ENCODE measurements at regions not wholly inside any gene's neighbourhood (a gene's known extent, or its start where the extent isn't known, plus 50 kb on each side); places are given as distances from the start of the nearest gene placed in this dataset.

DNA sequence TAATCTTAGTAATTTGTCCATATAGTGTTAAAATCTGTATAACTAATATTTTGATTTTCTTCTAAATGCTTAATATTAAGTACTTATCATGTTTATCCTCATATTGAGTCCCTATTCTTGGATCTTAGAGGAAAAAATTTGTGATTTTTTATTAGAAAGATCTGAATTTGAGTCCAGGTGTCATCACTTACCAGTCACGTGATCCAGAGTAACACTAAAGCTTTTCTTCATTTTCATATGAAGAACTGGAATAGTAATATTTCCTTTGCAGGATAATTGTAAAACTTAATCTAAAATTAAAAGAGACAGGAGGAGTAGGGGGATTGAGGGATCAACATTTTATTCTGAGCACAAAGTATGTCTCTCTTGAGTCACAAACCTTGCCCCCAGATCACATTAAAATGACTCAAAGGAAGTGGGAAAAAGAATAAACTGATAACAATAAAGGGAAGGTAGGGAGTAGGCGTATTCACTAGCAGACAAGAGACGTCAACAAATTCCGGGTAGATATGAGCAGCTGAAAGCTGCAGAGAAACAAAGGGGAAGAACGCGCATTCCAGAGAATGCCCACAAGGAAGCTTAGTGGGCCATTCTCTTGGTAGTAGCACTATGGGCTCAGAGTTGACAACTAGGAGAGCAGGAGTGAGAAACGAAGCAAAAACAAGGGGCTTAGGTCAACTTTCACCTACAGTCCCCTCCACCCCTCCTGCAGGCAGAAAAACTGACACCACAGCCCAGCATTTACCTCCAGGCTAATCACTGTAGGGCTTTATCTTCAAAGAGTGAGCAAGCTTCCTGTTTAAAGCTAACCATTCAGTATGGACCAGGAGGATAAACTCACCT lies 123.1 kb downstream of the SPRY2 start:
- H3K4me2 ChIP-seq, result 0 out of 2 replicates have a peak overlapping the region, but pooled peaks have one; percentile 21
- H2AFZ ChIP-seq, result peak overlapping the region; percentile 76; the same call in 1 of the 2 replicates
- Mint-ChIP-seq H3K4me1 (peaks cover 24% of the 10 kb centered on the region), H3K4me3 (no peak overlapping the region), H3K27me3 (ENCODE audit: insufficient read depth, low read depth, poor library complexity) (peaks cover 4% of the 10 kb centered on the region), H3K36me3 (ENCODE audit: low read depth) (0 out of 3 replicates have a peak, but pooled peaks cover under 1% of the 10 kb centered on the region), H3K9me3 (0 out of 3 replicates have a peak, but pooled peaks cover 4% of the 10 kb centered on the region), H3K27ac (no peak overlapping the region)
- H3K27me3 ChIP-seq (ENCODE audit: insufficient read depth), result no peaks in the 10 kb centered on the region
- no peaks in the 10 kb centered on the region for H3K36me3 ChIP-seq (ENCODE audit: insufficient read depth)
- H3K4me1 ChIP-seq (ENCODE audit: insufficient read depth), result peaks cover 27% of the 10 kb centered on the region
- no peaks in the 10 kb centered on the region for H3K9me2 ChIP-seq (ENCODE audit: insufficient read depth)
- H3K27ac ChIP-seq (ENCODE audit: low read depth), result peak overlapping the region; percentile 28; the same call in 1 of the 2 replicates
- DNase-seq (ENCODE audit: low spot score) (peak; percentile 44), ATAC-seq (peak; percentile 76)
- H3K79me2 ChIP-seq (replicated peaks; ENCODE audit: insufficient read depth), result no peaks in the 10 kb centered on the region
- 0 out of 2 replicates have a peak, but pooled peaks cover 2% of the 10 kb centered on the region for H3F3A ChIP-seq (replicated peaks; ENCODE audit: low read depth)
- TF ChIP-seq, protein P1, sequence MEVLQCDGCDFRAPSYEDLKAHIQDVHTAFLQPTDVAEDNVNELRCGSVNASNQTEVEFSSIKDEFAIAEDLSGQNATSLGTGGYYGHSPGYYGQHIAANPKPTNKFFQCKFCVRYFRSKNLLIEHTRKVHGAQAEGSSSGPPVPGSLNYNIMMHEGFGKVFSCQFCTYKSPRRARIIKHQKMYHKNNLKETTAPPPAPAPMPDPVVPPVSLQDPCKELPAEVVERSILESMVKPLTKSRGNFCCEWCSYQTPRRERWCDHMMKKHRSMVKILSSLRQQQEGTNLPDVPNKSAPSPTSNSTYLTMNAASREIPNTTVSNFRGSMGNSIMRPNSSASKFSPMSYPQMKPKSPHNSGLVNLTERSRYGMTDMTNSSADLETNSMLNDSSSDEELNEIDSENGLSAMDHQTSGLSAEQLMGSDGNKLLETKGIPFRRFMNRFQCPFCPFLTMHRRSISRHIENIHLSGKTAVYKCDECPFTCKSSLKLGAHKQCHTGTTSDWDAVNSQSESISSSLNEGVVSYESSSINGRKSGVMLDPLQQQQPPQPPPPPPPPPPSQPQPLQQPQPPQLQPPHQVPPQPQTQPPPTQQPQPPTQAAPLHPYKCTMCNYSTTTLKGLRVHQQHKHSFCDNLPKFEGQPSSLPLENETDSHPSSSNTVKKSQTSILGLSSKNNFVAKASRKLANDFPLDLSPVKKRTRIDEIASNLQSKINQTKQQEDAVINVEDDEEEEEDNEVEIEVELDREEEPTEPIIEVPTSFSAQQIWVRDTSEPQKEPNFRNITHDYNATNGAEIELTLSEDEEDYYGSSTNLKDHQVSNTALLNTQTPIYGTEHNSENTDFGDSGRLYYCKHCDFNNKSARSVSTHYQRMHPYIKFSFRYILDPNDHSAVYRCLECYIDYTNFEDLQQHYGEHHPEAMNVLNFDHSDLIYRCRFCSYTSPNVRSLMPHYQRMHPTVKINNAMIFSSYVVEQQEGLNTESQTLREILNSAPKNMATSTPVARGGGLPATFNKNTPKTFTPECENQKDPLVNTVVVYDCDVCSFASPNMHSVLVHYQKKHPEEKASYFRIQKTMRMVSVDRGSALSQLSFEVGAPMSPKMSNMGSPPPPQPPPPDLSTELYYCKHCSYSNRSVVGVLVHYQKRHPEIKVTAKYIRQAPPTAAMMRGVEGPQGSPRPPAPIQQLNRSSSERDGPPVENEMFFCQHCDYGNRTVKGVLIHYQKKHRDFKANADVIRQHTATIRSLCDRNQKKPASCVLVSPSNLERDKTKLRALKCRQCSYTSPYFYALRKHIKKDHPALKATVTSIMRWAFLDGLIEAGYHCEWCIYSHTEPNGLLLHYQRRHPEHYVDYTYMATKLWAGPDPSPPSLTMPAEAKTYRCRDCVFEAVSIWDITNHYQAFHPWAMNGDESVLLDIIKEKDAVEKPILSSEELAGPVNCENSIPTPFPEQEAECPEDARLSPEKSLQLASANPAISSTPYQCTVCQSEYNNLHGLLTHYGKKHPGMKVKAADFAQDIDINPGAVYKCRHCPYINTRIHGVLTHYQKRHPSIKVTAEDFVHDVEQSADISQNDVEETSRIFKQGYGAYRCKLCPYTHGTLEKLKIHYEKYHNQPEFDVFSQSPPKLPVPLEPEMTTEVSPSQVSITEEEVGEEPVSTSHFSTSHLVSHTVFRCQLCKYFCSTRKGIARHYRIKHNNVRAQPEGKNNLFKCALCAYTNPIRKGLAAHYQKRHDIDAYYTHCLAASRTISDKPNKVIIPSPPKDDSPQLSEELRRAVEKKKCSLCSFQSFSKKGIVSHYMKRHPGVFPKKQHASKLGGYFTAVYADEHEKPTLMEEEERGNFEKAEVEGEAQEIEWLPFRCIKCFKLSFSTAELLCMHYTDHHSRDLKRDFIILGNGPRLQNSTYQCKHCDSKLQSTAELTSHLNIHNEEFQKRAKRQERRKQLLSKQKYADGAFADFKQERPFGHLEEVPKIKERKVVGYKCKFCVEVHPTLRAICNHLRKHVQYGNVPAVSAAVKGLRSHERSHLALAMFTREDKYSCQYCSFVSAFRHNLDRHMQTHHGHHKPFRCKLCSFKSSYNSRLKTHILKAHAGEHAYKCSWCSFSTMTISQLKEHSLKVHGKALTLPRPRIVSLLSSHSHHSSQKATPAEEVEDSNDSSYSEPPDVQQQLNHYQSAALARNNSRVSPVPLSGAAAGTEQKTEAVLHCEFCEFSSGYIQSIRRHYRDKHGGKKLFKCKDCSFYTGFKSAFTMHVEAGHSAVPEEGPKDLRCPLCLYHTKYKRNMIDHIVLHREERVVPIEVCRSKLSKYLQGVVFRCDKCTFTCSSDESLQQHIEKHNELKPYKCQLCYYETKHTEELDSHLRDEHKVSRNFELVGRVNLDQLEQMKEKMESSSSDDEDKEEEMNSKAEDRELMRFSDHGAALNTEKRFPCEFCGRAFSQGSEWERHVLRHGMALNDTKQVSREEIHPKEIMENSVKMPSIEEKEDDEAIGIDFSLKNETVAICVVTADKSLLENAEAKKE (CRISPR knock-in tag; IDR thresholded peaks at IDR 0.05), result 0 out of 2 replicates have a peak, but pooled peaks have one; percentile 48
- no peak for TF ChIP-seq EZH2phosphoT487 (IDR thresholded peaks at IDR 0.05; ENCODE audit: unreplicated experiment)
- H3K4me3 ChIP-seq, result no peak overlapping the region
- H4K20me1 ChIP-seq (replicated peaks; ENCODE audit: insufficient read depth), result no peaks in the 10 kb centered on the region

DNA sequence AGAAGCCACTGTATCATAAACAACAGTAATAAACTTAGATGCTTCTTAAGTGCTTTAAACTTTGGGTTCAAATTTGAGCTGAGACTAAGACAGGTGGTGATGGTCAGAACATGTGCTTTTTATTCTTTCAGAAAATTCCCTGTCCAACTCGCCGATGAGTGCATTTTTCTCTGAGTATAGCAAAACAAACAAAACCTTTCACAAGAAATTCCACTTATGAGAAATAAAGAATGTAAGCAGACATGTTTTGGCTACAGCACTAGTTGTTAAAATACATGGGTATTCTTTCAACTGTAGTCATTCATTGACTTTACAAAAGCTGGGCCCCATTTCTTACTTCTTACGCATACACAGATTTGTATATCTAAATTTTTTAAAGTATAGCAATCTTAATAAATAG lies 125.6 kb downstream of the SPRY2 start:
- 0 out of 3 replicates have a peak, but pooled peaks cover 4% of the 10 kb centered on the region for H3K9me3 Mint-ChIP-seq
- H2AFZ ChIP-seq, result no peak overlapping the region
- no peaks in the 10 kb centered on the region for H3K36me3 ChIP-seq (ENCODE audit: insufficient read depth)
- ATAC-seq (no peak), DNase-seq (ENCODE audit: low spot score) (no peak)
- H3K79me2 ChIP-seq (replicated peaks; ENCODE audit: insufficient read depth), result no peaks in the 10 kb centered on the region
- no peaks in the 10 kb centered on the region for H3K9me2 ChIP-seq (ENCODE audit: insufficient read depth)
- H3K27ac Mint-ChIP-seq, result no peak overlapping the region
- H3K27me3 ChIP-seq (ENCODE audit: insufficient read depth), result no peaks in the 10 kb centered on the region
- H4K20me1 ChIP-seq (replicated peaks; ENCODE audit: insufficient read depth), result no peaks in the 10 kb centered on the region
- H3K4me1 Mint-ChIP-seq, result peaks cover 24% of the 10 kb centered on the region
- no peaks in the 10 kb centered on the region for H3K36me3 Mint-ChIP-seq (ENCODE audit: low read depth)
- no peak overlapping the region for H3K4me2 ChIP-seq
- H3K27me3 Mint-ChIP-seq (ENCODE audit: insufficient read depth, low read depth, poor library complexity), result peaks cover 4% of the 10 kb centered on the region
- H3F3A ChIP-seq (replicated peaks; ENCODE audit: low read depth), result 0 out of 2 replicates have a peak, but pooled peaks cover 2% of the 10 kb centered on the region
- peaks cover 27% of the 10 kb centered on the region for H3K4me1 ChIP-seq (ENCODE audit: insufficient read depth)
- 0 out of 2 replicates have a peak overlapping the region, but pooled peaks have one; percentile 50 for H3K27ac ChIP-seq (ENCODE audit: low read depth)
- H3K4me3 Mint-ChIP-seq, result no peak overlapping the region
- no peak overlapping the region for H3K4me3 ChIP-seq
- TF ChIP-seq, protein P2, sequence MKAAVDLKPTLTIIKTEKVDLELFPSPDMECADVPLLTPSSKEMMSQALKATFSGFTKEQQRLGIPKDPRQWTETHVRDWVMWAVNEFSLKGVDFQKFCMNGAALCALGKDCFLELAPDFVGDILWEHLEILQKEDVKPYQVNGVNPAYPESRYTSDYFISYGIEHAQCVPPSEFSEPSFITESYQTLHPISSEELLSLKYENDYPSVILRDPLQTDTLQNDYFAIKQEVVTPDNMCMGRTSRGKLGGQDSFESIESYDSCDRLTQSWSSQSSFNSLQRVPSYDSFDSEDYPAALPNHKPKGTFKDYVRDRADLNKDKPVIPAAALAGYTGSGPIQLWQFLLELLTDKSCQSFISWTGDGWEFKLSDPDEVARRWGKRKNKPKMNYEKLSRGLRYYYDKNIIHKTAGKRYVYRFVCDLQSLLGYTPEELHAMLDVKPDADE (IDR thresholded peaks at IDR 0.05), result no peak
- TF ChIP-seq CREB1 (CRISPR knock-in tag; IDR thresholded peaks at IDR 0.05; ENCODE audit: low read depth) (no peak), POLR2AphosphoS5 (IDR thresholded peaks at IDR 0.05; ENCODE audit: low read depth) (no peak), NANOG (IDR thresholded peaks at IDR 0.05; ENCODE audit: borderline replicate concordance) (no peak), EZH2 (IDR thresholded peaks at IDR 0.05; ENCODE audit: low read depth, unreplicated experiment) (no peak), STAT1 (IDR thresholded peaks at IDR 0.05; ENCODE audit: unreplicated experiment) (no peak), EZH2phosphoT487 (IDR thresholded peaks at IDR 0.05; ENCODE audit: unreplicated experiment) (no peak), ZNF331 (CRISPR knock-in tag; IDR thresholded peaks at IDR 0.05; ENCODE audit: low read depth) (no peak), ZNF114 (CRISPR knock-in tag; IDR thresholded peaks at IDR 0.05) (no peak)

Data from GM23338 (cell line).